Breast epithelium (tissue), 3 donors: ENCODE measurements at regions not wholly inside any gene's neighbourhood (a gene's known extent, or its start where the extent isn't known, plus 50 kb on each side); places are given as distances from the start of the nearest gene placed in this dataset.

Source experiments
- POLR2A ChIP-seq: fragments of 450-650 bp; IDR thresholded peaks from one replicate; pipeline ENCODE4 v1.6.1; 2016; ENCODE audit warnings: antibody characterized with exemption, mild to moderate bottlenecking, moderate library complexity
- POLR2AphosphoS5 ChIP-seq, 3 donors: sonication (generic); formaldehyde crosslinking; IDR thresholded peaks; one replicate each; pipeline ENCODE4 v1.6.1; 2017; ENCODE audit warnings: antibody characterized with exemption in 3 of 3
- TF ChIP-seq, protein P1 (sequence below), 3 donors: fragments of 450-650 bp; IDR thresholded peaks; one replicate each; pipeline ENCODE4 v1.5.1; 2016 to 2017; ENCODE audit warnings: antibody characterized with exemption in 3 of 3, mild to moderate bottlenecking in 3 of 3, moderate library complexity in 3 of 3

DNA sequence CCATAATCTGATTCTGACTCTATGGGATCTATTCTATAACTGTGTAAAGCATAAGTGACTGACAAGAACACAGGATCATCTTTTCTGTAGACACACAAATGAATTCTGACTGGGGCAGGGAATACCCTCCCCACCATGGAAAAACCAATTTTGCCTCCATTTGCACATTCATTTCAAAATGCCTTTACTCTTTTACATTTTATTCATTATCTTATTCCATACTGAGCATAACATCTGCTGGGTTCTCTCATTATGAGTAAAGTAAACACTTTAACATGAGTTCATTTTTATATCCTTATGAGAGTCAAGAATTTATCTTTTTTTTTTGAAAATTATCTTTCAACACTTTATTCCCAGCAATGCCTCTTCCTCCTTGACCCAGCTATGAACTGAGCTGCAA, 163.5 kb downstream of the RNF152 start:
- TF ChIP-seq, protein P1, sequence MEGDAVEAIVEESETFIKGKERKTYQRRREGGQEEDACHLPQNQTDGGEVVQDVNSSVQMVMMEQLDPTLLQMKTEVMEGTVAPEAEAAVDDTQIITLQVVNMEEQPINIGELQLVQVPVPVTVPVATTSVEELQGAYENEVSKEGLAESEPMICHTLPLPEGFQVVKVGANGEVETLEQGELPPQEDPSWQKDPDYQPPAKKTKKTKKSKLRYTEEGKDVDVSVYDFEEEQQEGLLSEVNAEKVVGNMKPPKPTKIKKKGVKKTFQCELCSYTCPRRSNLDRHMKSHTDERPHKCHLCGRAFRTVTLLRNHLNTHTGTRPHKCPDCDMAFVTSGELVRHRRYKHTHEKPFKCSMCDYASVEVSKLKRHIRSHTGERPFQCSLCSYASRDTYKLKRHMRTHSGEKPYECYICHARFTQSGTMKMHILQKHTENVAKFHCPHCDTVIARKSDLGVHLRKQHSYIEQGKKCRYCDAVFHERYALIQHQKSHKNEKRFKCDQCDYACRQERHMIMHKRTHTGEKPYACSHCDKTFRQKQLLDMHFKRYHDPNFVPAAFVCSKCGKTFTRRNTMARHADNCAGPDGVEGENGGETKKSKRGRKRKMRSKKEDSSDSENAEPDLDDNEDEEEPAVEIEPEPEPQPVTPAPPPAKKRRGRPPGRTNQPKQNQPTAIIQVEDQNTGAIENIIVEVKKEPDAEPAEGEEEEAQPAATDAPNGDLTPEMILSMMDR (IDR thresholded peaks at IDR 0.05) = no peak
- TF ChIP-seq POLR2A (no peak), POLR2AphosphoS5 (IDR thresholded peaks at IDR 0.05) (no peak)
